ENCODE measurements at regions not wholly inside any gene's neighbourhood (a gene's known extent, or its start where the extent isn't known, plus 50 kb on each side); places are given as distances from the start of the nearest gene placed in this dataset.

GRCh38 chr5:22985446-22985845 lies 132.3 kb upstream of the CDH12 start:
- no peak for DNase-seq

- no peak for DNase-seq
Measured at GRCh38 chr5:22970956-22971618, 117.9 kb upstream of the CDH12 start.

- DNase-seq = no peak
Measured at GRCh38 chr5:22970491-22970890, 117.3 kb upstream of the CDH12 start.

- no peak for DNase-seq
Measured at GRCh38 chr5:22968386-22968785, 115.2 kb upstream of the CDH12 start.

GRCh38 chr5:22965960-22966359 lies 112.8 kb upstream of the CDH12 start:
- DNase-seq = no peak

- no peak for DNase-seq
Measured at GRCh38 chr5:22964632-22965031, 111.5 kb upstream of the CDH12 start.

- no peak for DNase-seq
Measured at GRCh38 chr5:22958462-22959262, 105.5 kb upstream of the CDH12 start.

- DNase-seq = no peak
Measured at GRCh38 chr5:22947921-22948320, 94.8 kb upstream of the CDH12 start.

GRCh38 chr5:22938362-22938761 lies 85.2 kb upstream of the CDH12 start:
- no peak for DNase-seq

- no peak for DNase-seq
Measured at GRCh38 chr5:22928821-22929482, 75.8 kb upstream of the CDH12 start.

GRCh38 chr5:22926574-22926973 lies 73.4 kb upstream of the CDH12 start:
- no peak for DNase-seq

GRCh38 chr5:22918511-22918910 lies 65.4 kb upstream of the CDH12 start:
- DNase-seq = no peak

GRCh38 chr5:22916393-22916792 lies 63.2 kb upstream of the CDH12 start:
- no peak for DNase-seq

- no peak for DNase-seq
Measured at GRCh38 chr5:22911019-22911418, 57.9 kb upstream of the CDH12 start.

GRCh38 chr5:22910523-22910922 lies 57.4 kb upstream of the CDH12 start:
- no peak for DNase-seq

- DNase-seq = no peak
Measured at GRCh38 chr5:22908586-22908985, 55.4 kb upstream of the CDH12 start.

GRCh38 chr5:22908129-22908528 lies 55.0 kb upstream of the CDH12 start:
- no peak for DNase-seq
